Neural cell (in vitro differentiated cells): ENCODE measurements at regions not wholly inside any gene's neighbourhood (a gene's known extent, or its start where the extent isn't known, plus 50 kb on each side); places are given as distances from the start of the nearest gene placed in this dataset.

Experiments used
- H2AFZ ChIP-seq: fragments of 200-600, 300-800 bp; sonication (generic), shearing (Covaris generic); 2 replicates; pipeline ENCODE4 v1.6.0; 2014; ENCODE audit warnings: low read depth, mild to moderate bottlenecking, antibody characterized with exemption, low read length, moderate library complexity
- H3F3A ChIP-seq: fragments of 200-600 bp; shearing (Covaris generic); 2 replicates; pipeline ENCODE4 v1.6.1; 2016; ENCODE audit warnings: mild to moderate bottlenecking, moderate library complexity, mixed read lengths, antibody characterized with exemption, low read length; ENCODE audit not compliant: insufficient read depth, poor library complexity, severe bottlenecking
- H3K27ac ChIP-seq: fragments of 200-600, 300-800 bp; sonication (generic), shearing (Covaris generic); 2 replicates; pipeline ENCODE4 v1.5.1; 2014; ENCODE audit warnings: mild to moderate bottlenecking, low read length, moderate library complexity
- H3K27me3 ChIP-seq: fragments of 300-800, 200-600 bp; sonication (generic), shearing (Covaris generic); 2 replicates; pipeline ENCODE4 v1.6.0; 2014; ENCODE audit warnings: mild to moderate bottlenecking, low read depth, low read length, moderate library complexity; ENCODE audit not compliant: insufficient read depth
- H3K36me3 ChIP-seq: fragments of 300-800, 200-600 bp; sonication (generic), shearing (Covaris generic); 2 replicates; pipeline ENCODE4 v1.5.1; 2014; ENCODE audit warnings: mild to moderate bottlenecking, antibody characterized with exemption, low read length, moderate library complexity; ENCODE audit not compliant: insufficient read depth
- H3K4me2 ChIP-seq: fragments of 300-800, 200-600 bp; sonication (generic), shearing (Covaris generic); 2 replicates; pipeline ENCODE4 v1.6.0; 2014; ENCODE audit warnings: mild to moderate bottlenecking, low read length
- H3K4me3 ChIP-seq: fragments of 300-800, 200-600 bp; sonication (generic), shearing (Covaris generic); 2 replicates; pipeline ENCODE4 v1.5.1; 2014; ENCODE audit warnings: mild to moderate bottlenecking, low read length, moderate library complexity
- H3K79me2 ChIP-seq: fragments of 200-600 bp; shearing (Covaris generic); replicated peaks from 2 replicates; pipeline ENCODE4 v1.6.0; 2014; ENCODE audit warnings: mild to moderate bottlenecking, low read length, moderate library complexity; ENCODE audit not compliant: insufficient read depth
- H3K9ac ChIP-seq: fragments of 300-800, 200-600 bp; sonication (generic), shearing (Covaris generic); 2 replicates; pipeline ENCODE4 v1.6.1; 2016; ENCODE audit warnings: mild to moderate bottlenecking, low read length, mixed read lengths
- H3K9me2 ChIP-seq: fragments of 200-600 bp; shearing (Covaris generic); 2 replicates; pipeline ENCODE4 v1.6.1; 2016; ENCODE audit warnings: mild to moderate bottlenecking, low read length, mixed read lengths; ENCODE audit not compliant: insufficient read depth
- H3K9me3 ChIP-seq: fragments of 200-600, 300-800 bp; sonication (generic), shearing (Covaris generic); 2 replicates; pipeline ENCODE4 v1.6.1; 2016; ENCODE audit warnings: mild to moderate bottlenecking, mixed run types, low read length, moderate library complexity, mixed read lengths
- H4K20me1 ChIP-seq: fragments of 200-600 bp; shearing (Covaris generic); 2 replicates; pipeline ENCODE4 v1.6.1; 2016; ENCODE audit warnings: mild to moderate bottlenecking, mixed run types; ENCODE audit not compliant: insufficient read depth
- EP300 ChIP-seq: fragments of 450-650 bp; conservative IDR thresholded peaks from 2 replicates; pipeline ENCODE4 v1.6.1; 2014; ENCODE audit warnings: antibody characterized with exemption, mild to moderate bottlenecking, moderate library complexity; ENCODE audit not compliant: poor library complexity, severe bottlenecking
- EZH2 ChIP-seq: fragments of 200-600, 300-800 bp; shearing (Covaris generic), sonication (generic); IDR thresholded peaks from 2 replicates; pipeline ENCODE4 v1.6.1; 2014; ENCODE audit warnings: antibody characterized with exemption, low read length, borderline replicate concordance, mild to moderate bottlenecking; ENCODE audit not compliant: insufficient read depth, poor library complexity, severe bottlenecking
- MXI1 ChIP-seq: fragments of 450-650 bp; conservative IDR thresholded peaks from 2 replicates; pipeline ENCODE4 v1.6.1; 2014; ENCODE audit warnings: antibody characterized with exemption, mild to moderate bottlenecking; ENCODE audit not compliant: poor library complexity, severe bottlenecking
- POLR2AphosphoS5 ChIP-seq: IDR thresholded peaks from 2 replicates; pipeline ENCODE4 v1.6.1; 2012
- RAD21 ChIP-seq: fragments of 450-650 bp; conservative IDR thresholded peaks from 2 replicates; pipeline ENCODE4 v1.6.1; 2014; ENCODE audit warnings: antibody characterized with exemption, mild to moderate bottlenecking, moderate library complexity
- SMC3 ChIP-seq: fragments of 450-650 bp; conservative IDR thresholded peaks from 2 replicates; pipeline ENCODE4 v1.6.1; 2014; ENCODE audit warnings: antibody characterized with exemption, mild to moderate bottlenecking, moderate library complexity; ENCODE audit not compliant: poor library complexity
- TAF1 ChIP-seq: IDR thresholded peaks from 2 replicates; pipeline ENCODE4 v1.6.1; 2012; ENCODE audit warnings: low read depth
- TF ChIP-seq, protein P1 (sequence below): IDR thresholded peaks from 2 replicates; pipeline ENCODE4 v1.6.1; 2012; ENCODE audit warnings: borderline replicate concordance
- TF ChIP-seq, protein P2 (sequence below): fragments of 450-650 bp; IDR thresholded peaks from 2 replicates; pipeline ENCODE4 v1.5.1; 2014; ENCODE audit warnings: antibody characterized with exemption, mild to moderate bottlenecking, moderate library complexity; ENCODE audit not compliant: poor library complexity, severe bottlenecking

DNA sequence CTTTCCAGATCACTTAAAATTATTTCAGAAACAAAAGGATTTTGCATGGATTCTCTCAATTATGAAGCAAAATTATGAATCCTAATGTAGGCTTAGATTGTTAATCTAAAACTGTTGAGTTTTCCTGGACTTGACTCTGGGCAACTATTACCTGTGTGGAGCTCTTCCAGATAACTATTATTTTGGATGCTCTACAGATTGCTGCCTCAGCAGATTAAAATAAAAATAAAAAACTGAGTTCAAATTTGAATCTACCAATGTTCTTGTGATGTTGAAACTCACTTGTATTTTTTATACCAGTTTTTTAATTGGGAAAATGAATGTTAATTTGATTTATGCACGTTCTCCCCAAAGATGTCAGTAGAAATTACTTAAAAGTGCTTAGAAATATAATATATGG, 120.5 kb upstream of the NAV3 start:
- no peak overlapping the region for H3K4me2 ChIP-seq
- no peaks in the 10 kb centered on the region for H3K27me3 ChIP-seq
- no peak overlapping the region for H3K27ac ChIP-seq
- H3K9me2 ChIP-seq = no peaks in the 10 kb centered on the region
- H3K4me3 ChIP-seq = no peak overlapping the region
- H3K9ac ChIP-seq = no peak overlapping the region
- no peaks in the 10 kb centered on the region for H3K79me2 ChIP-seq
- TF ChIP-seq TAF1 (no peak), EZH2 (no peak), POLR2AphosphoS5 (no peak), SMC3 (no peak), EP300 (no peak), MXI1 (no peak), RAD21 (no peak)
- TF ChIP-seq, protein P1, sequence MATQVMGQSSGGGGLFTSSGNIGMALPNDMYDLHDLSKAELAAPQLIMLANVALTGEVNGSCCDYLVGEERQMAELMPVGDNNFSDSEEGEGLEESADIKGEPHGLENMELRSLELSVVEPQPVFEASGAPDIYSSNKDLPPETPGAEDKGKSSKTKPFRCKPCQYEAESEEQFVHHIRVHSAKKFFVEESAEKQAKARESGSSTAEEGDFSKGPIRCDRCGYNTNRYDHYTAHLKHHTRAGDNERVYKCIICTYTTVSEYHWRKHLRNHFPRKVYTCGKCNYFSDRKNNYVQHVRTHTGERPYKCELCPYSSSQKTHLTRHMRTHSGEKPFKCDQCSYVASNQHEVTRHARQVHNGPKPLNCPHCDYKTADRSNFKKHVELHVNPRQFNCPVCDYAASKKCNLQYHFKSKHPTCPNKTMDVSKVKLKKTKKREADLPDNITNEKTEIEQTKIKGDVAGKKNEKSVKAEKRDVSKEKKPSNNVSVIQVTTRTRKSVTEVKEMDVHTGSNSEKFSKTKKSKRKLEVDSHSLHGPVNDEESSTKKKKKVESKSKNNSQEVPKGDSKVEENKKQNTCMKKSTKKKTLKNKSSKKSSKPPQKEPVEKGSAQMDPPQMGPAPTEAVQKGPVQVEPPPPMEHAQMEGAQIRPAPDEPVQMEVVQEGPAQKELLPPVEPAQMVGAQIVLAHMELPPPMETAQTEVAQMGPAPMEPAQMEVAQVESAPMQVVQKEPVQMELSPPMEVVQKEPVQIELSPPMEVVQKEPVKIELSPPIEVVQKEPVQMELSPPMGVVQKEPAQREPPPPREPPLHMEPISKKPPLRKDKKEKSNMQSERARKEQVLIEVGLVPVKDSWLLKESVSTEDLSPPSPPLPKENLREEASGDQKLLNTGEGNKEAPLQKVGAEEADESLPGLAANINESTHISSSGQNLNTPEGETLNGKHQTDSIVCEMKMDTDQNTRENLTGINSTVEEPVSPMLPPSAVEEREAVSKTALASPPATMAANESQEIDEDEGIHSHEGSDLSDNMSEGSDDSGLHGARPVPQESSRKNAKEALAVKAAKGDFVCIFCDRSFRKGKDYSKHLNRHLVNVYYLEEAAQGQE = no peak
- TF ChIP-seq, protein P2, sequence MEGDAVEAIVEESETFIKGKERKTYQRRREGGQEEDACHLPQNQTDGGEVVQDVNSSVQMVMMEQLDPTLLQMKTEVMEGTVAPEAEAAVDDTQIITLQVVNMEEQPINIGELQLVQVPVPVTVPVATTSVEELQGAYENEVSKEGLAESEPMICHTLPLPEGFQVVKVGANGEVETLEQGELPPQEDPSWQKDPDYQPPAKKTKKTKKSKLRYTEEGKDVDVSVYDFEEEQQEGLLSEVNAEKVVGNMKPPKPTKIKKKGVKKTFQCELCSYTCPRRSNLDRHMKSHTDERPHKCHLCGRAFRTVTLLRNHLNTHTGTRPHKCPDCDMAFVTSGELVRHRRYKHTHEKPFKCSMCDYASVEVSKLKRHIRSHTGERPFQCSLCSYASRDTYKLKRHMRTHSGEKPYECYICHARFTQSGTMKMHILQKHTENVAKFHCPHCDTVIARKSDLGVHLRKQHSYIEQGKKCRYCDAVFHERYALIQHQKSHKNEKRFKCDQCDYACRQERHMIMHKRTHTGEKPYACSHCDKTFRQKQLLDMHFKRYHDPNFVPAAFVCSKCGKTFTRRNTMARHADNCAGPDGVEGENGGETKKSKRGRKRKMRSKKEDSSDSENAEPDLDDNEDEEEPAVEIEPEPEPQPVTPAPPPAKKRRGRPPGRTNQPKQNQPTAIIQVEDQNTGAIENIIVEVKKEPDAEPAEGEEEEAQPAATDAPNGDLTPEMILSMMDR = no peak
- no peaks in the 10 kb centered on the region for H3K36me3 ChIP-seq
- H3F3A ChIP-seq = no peaks in the 10 kb centered on the region
- no peaks in the 10 kb centered on the region for H3K9me3 ChIP-seq
- H4K20me1 ChIP-seq = no peaks in the 10 kb centered on the region
- no peak overlapping the region for H2AFZ ChIP-seq

DNA sequence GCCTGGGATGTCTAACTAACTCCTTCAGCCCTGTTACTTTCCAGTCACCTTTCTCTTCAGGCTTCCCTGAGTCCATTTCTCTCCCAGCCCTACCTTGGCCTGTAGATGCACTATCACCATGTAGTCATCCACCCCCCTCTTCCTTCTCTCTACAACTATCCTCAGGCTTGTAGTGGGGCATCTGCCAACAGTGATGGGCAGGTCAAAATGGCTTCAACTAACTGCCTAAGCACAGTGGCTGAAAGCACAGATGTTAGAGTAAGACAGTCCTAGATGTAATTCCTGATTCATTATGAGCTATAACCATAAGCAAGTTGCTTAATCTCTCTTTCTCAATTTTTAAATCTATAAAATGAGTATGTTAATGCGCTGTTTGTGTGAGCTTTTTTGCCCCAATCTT, 133.6 kb upstream of the NAV3 start:
- Histone ChIP-seq H3K9me2 (no peaks in the 10 kb centered on the region), H3K4me2 (no peak overlapping the region), H3K79me2 (peaks cover 4% of the 10 kb centered on the region), H3F3A (no peaks in the 10 kb centered on the region), H3K27me3 (no peaks in the 10 kb centered on the region), H3K9me3 (no peaks in the 10 kb centered on the region), H3K36me3 (no peaks in the 10 kb centered on the region), H3K4me3 (no peak overlapping the region), H4K20me1 (no peaks in the 10 kb centered on the region), H2AFZ (no peak overlapping the region), H3K9ac (no peak overlapping the region), H3K27ac (no peak overlapping the region)
- TF ChIP-seq, protein P1 = no peak
- TF ChIP-seq EP300 = no peak
